ENCODE measurements at regions not wholly inside any gene's neighbourhood (a gene's known extent, or its start where the extent isn't known, plus 50 kb on each side); places are given as distances from the start of the nearest gene placed in this dataset.

DNA sequence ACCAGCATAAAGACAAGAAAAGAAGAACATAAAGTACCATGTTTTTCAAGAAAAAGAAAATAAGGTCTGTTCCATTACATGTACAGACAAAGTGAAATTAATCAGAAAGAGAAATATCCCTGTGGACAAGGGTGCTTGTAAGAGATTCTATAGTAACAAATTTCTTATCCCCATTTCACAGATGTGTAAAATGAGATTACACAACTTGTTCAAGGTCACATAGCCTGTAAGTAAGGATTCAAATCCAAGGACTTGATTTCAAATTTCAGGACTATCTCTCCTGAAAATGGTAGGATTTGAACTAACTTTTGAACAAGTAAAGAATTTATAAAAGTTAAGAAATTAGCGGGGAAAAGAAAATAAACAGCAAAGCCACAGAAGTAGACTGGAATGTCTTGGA, 248.2 kb upstream of the SLC39A10 start:
- TF ChIP-seq, protein P1, sequence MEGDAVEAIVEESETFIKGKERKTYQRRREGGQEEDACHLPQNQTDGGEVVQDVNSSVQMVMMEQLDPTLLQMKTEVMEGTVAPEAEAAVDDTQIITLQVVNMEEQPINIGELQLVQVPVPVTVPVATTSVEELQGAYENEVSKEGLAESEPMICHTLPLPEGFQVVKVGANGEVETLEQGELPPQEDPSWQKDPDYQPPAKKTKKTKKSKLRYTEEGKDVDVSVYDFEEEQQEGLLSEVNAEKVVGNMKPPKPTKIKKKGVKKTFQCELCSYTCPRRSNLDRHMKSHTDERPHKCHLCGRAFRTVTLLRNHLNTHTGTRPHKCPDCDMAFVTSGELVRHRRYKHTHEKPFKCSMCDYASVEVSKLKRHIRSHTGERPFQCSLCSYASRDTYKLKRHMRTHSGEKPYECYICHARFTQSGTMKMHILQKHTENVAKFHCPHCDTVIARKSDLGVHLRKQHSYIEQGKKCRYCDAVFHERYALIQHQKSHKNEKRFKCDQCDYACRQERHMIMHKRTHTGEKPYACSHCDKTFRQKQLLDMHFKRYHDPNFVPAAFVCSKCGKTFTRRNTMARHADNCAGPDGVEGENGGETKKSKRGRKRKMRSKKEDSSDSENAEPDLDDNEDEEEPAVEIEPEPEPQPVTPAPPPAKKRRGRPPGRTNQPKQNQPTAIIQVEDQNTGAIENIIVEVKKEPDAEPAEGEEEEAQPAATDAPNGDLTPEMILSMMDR (IDR thresholded peaks at IDR 0.05) = no peak
- TF ChIP-seq POLR2A (IDR thresholded peaks at IDR 0.05) = no peak
- TF ChIP-seq POLR2AphosphoS5 (IDR thresholded peaks at IDR 0.05) = no peak

Data from stomach (tissue), 4 donors.